Fibroblast of lung (primary cell): ENCODE measurements at regions not wholly inside any gene's neighbourhood (a gene's known extent, or its start where the extent isn't known, plus 50 kb on each side); places are given as distances from the start of the nearest gene placed in this dataset.

Experiments
- DNase-seq, 2 donors: peaks; one replicate each; pipeline versions ENCODE4 v3.0.0 to v3.0.0-alpha.2; 2010; ENCODE audit warnings: low read depth in 2 of 2
- H2AFZ ChIP-seq: 2 replicates; pipeline ENCODE4 v1.5.1; 2012; ENCODE audit warnings: low read length, control low read depth, inconsistent platforms
- H3K27ac ChIP-seq: 2 replicates; pipeline ENCODE4 v1.5.1; 2011; ENCODE audit warnings: low read length, control low read depth; ENCODE audit not compliant: insufficient read depth
- H3K27me3 ChIP-seq: 2 replicates; pipeline ENCODE4 v1.5.1; 2011; ENCODE audit warnings: mild to moderate bottlenecking, low read length; ENCODE audit not compliant: control insufficient read depth, insufficient read depth
- H3K36me3 ChIP-seq: 2 replicates; pipeline ENCODE4 v1.5.1; 2011; ENCODE audit warnings: low read length; ENCODE audit not compliant: control insufficient read depth, insufficient read depth
- H3K4me1 ChIP-seq: 2 replicates; pipeline ENCODE4 v1.5.1; 2011; ENCODE audit warnings: low read length; ENCODE audit not compliant: control insufficient read depth, insufficient read depth; ENCODE audit errors: extremely low read depth
- H3K4me2 ChIP-seq: 2 replicates; pipeline ENCODE4 v1.5.1; 2011; ENCODE audit warnings: low read length, control low read depth; ENCODE audit not compliant: insufficient read depth; ENCODE audit errors: extremely low read depth
- H3K4me3 ChIP-seq, 4 experiments: fragments of 200-600 bp in 1 of 4; sonication (generic) in 1 of 4; replicated peaks in 1 of 4; 2 replicates each; pipeline ENCODE4 v1.5.1; 2011 to 2016; ENCODE audit warnings: low read length in 4 of 4, low read depth in 3 of 4, mild to moderate bottlenecking in 3 of 4, control low read depth in 2 of 4, inconsistent platforms in 1 of 4, mixed read lengths in 1 of 4; ENCODE audit not compliant: insufficient read depth in 1 of 4; ENCODE audit errors: control extremely low read depth in 1 of 4
- H3K79me2 ChIP-seq: 2 replicates; pipeline ENCODE4 v1.5.1; 2012; ENCODE audit warnings: mild to moderate bottlenecking, low read length, inconsistent platforms; ENCODE audit not compliant: control insufficient read depth, insufficient read depth
- H3K9ac ChIP-seq: 2 replicates; pipeline ENCODE4 v1.5.1; 2011; ENCODE audit warnings: mild to moderate bottlenecking, low read length, control low read depth; ENCODE audit not compliant: insufficient read depth
- H3K9me3 ChIP-seq: 2 replicates; pipeline ENCODE4 v1.5.1; 2012; ENCODE audit warnings: low read depth, low read length; ENCODE audit not compliant: control insufficient read depth, insufficient read depth
- H4K20me1 ChIP-seq: 2 replicates; pipeline ENCODE4 v1.5.1; 2011; ENCODE audit warnings: low read length; ENCODE audit not compliant: control insufficient read depth, insufficient read depth; ENCODE audit errors: extremely low read depth
- EZH2 ChIP-seq: IDR thresholded peaks from 2 replicates; pipeline ENCODE4 v1.5.1; 2012; ENCODE audit warnings: low read length, control low read depth, mild to moderate bottlenecking; ENCODE audit errors: missing control alignments
- TF ChIP-seq, protein P1 (sequence below), 2 donors: IDR thresholded peaks in 1 of 2; conservative IDR thresholded peaks in 1 of 2; 1 replicate in 1 of 2; 2 replicates in 1 of 2; pipeline ENCODE4 v1.5.1; 2011 to 2012; ENCODE audit warnings: low read length in 2 of 2, control low read depth in 1 of 2, inconsistent platforms in 1 of 2, low read depth in 1 of 2, mild to moderate bottlenecking in 1 of 2

DNA sequence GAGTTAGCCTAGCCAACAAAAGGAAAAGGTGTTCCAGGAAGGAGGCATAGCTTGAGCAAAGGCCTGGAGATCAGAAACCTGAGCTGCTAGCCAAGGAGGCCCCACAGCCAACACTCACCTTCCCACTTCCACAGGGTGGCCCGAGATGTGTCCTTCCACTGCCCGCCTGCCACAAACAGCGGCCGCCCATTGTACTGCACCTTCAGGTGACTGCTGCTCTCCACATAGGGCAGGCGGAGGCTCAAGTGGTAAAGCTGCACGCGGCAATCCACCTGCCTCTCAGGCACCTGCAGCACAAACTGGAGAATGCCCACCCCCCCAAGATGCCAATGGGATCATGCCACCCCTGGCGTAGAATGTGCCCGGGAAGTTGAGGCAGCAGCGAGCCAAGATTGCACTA, 111.5 kb downstream of the RMI2 start:
- H4K20me1 ChIP-seq: no peaks in the 10 kb centered on the region
- H2AFZ ChIP-seq: no peak overlapping the region
- TF ChIP-seq, protein P1, sequence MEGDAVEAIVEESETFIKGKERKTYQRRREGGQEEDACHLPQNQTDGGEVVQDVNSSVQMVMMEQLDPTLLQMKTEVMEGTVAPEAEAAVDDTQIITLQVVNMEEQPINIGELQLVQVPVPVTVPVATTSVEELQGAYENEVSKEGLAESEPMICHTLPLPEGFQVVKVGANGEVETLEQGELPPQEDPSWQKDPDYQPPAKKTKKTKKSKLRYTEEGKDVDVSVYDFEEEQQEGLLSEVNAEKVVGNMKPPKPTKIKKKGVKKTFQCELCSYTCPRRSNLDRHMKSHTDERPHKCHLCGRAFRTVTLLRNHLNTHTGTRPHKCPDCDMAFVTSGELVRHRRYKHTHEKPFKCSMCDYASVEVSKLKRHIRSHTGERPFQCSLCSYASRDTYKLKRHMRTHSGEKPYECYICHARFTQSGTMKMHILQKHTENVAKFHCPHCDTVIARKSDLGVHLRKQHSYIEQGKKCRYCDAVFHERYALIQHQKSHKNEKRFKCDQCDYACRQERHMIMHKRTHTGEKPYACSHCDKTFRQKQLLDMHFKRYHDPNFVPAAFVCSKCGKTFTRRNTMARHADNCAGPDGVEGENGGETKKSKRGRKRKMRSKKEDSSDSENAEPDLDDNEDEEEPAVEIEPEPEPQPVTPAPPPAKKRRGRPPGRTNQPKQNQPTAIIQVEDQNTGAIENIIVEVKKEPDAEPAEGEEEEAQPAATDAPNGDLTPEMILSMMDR (conservative IDR thresholded peaks at IDR 0.05 in 1 of 2, IDR thresholded peaks at IDR 0.05 in 1 of 2; ENCODE audit: low read depth in 1 of 2, low read length in 2 of 2): no peak
- no peak for TF ChIP-seq EZH2
- no peaks in the 10 kb centered on the region for H3K79me2 ChIP-seq
- DNase-seq: no peak
- no peak overlapping the region for H3K27ac ChIP-seq
- H3K4me1 ChIP-seq: no peaks in the 10 kb centered on the region
- no peak overlapping the region for H3K4me3 ChIP-seq
- peaks cover 2% of the 10 kb centered on the region for H3K27me3 ChIP-seq
- H3K36me3 ChIP-seq: no peaks in the 10 kb centered on the region
- no peak overlapping the region for H3K4me2 ChIP-seq
- H3K9ac ChIP-seq: no peak overlapping the region
- no peaks in the 10 kb centered on the region for H3K9me3 ChIP-seq

GRCh38 chr16:11459722-11460121, 114.5 kb downstream of the RMI2 start:
- H3K4me3 ChIP-seq: no peak overlapping the region

GRCh38 chr16:11460820-11461594, 115.7 kb downstream of the RMI2 start:
- no peak overlapping the region for H3K27ac ChIP-seq
- no peak overlapping the region for H2AFZ ChIP-seq
- H3K4me2 ChIP-seq: no peak overlapping the region
- H3K4me1 ChIP-seq: no peaks in the 10 kb centered on the region
- H3K36me3 ChIP-seq: no peaks in the 10 kb centered on the region
- no peak overlapping the region for H3K4me3 ChIP-seq
- H3K9me3 ChIP-seq: no peaks in the 10 kb centered on the region
- TF ChIP-seq, protein P1 (conservative IDR thresholded peaks at IDR 0.05 in 1 of 2, IDR thresholded peaks at IDR 0.05 in 1 of 2; ENCODE audit: low read depth in 1 of 2, low read length in 2 of 2): no peak
- no peak for TF ChIP-seq EZH2
- no peak overlapping the region for H3K9ac ChIP-seq
- H4K20me1 ChIP-seq: no peaks in the 10 kb centered on the region
- peaks cover 4% of the 10 kb centered on the region for H3K27me3 ChIP-seq
- no peak for DNase-seq
- no peaks in the 10 kb centered on the region for H3K79me2 ChIP-seq

More at GRCh38 chr16:11459722-11460121, 114.5 kb downstream of the RMI2 start:
- Histone ChIP-seq H3K4me1 (no peaks in the 10 kb centered on the region), H3K9ac (no peak overlapping the region), H3K27ac (no peak overlapping the region), H4K20me1 (no peaks in the 10 kb centered on the region), H3K36me3 (no peaks in the 10 kb centered on the region), H3K4me2 (no peak overlapping the region), H3K79me2 (no peaks in the 10 kb centered on the region), H3K9me3 (no peaks in the 10 kb centered on the region), H3K27me3 (peaks cover 4% of the 10 kb centered on the region), H2AFZ (no peak overlapping the region)
- TF ChIP-seq, protein P1 (conservative IDR thresholded peaks at IDR 0.05 in 1 of 2, IDR thresholded peaks at IDR 0.05 in 1 of 2; ENCODE audit: low read depth in 1 of 2, low read length in 2 of 2): no peak
- TF ChIP-seq EZH2: no peak
- DNase-seq: no peak
